ENCODE measurements at regions not wholly inside any gene's neighbourhood (a gene's known extent, or its start where the extent isn't known, plus 50 kb on each side); places are given as distances from the start of the nearest gene placed in this dataset.
A peak's percentile ranks its signal among the peaks of the same experiment; 100 is the strongest.

GRCh38 chr4:100880011-100880410 lies 362.2 kb upstream of the EMCN start:
- POLR2A ChIA-PET: no interaction called here
- Histone ChIP-seq H3K9me2 (ENCODE audit: insufficient read depth) (no peaks in the 10 kb centered on the region), H3K4me3 (replicated peaks in 1 of 2; ENCODE audit: low read depth in 1 of 2, low read length in 2 of 2) (no peak overlapping the region), H3K27ac (ENCODE audit: low read depth, low read length) (no peak overlapping the region), H4K20me1 (ENCODE audit: insufficient read depth) (no peaks in the 10 kb centered on the region), H3K79me2 (ENCODE audit: insufficient read depth, low read length) (no peaks in the 10 kb centered on the region), H3K4me2 (ENCODE audit: low read length) (no peak overlapping the region), H3K9me3 (ENCODE audit: control insufficient read depth in 1 of 2, insufficient read depth in 1 of 2, low read depth in 1 of 2, low read length in 2 of 2) (no peaks in the 10 kb centered on the region), H3K9ac (ENCODE audit: low read length) (no peak overlapping the region), H2AFZ (ENCODE audit: low read depth, low read length, poor library complexity, severe bottlenecking) (peak overlapping the region; percentile 26), H3K27me3 (ENCODE audit: insufficient read depth, low read length) (no peaks in the 10 kb centered on the region), H3K36me3 (ENCODE audit: control insufficient read depth in 1 of 2, insufficient read depth in 2 of 2, low read length in 2 of 2) (no peaks in the 10 kb centered on the region), H3K4me1 (ENCODE audit: control insufficient read depth in 1 of 2, insufficient read depth in 2 of 2, low read length in 2 of 2) (no peaks in the 10 kb centered on the region)
- intact Hi-C loops (cut with micrococcal nuclease): no loop called here
- TF ChIP-seq ZBTB33 (IDR thresholded peaks at IDR 0.05; ENCODE audit: extremely low read depth, insufficient replicate concordance, low read length): no peak
- no peak for TF ChIP-seq SRF (IDR thresholded peaks at IDR 0.05; ENCODE audit: low read depth)
- TF ChIP-seq POLR2A (IDR thresholded peaks at IDR 0.05; ENCODE audit: borderline replicate concordance, extremely low read depth, insufficient read depth, insufficient read length): no peak
- no peak for TF ChIP-seq ZNF274 (IDR thresholded peaks at IDR 0.05; ENCODE audit: low read depth, low read length)
- no peak for TF ChIP-seq EZH2 (IDR thresholded peaks at IDR 0.05)
- TF ChIP-seq SIN3A (IDR thresholded peaks at IDR 0.05; ENCODE audit: low read depth): no peak
- no peak for TF ChIP-seq SP1 (IDR thresholded peaks at IDR 0.05; ENCODE audit: low read depth)
- no peak for TF ChIP-seq REST (IDR thresholded peaks at IDR 0.05; ENCODE audit: low read depth)
- TF ChIP-seq TCF7L2 (IDR thresholded peaks at IDR 0.05; ENCODE audit: borderline replicate concordance, extremely low read depth, insufficient read depth, insufficient read length): no peak
- no peak for TF ChIP-seq MAX (IDR thresholded peaks at IDR 0.05)
- no peak for TF ChIP-seq CTCF (IDR thresholded peaks at IDR 0.05 in 2 of 3, conservative IDR thresholded peaks at IDR 0.05 in 1 of 3; ENCODE audit: borderline replicate concordance in 1 of 3, insufficient read depth in 1 of 3, low read depth in 2 of 3, low read length in 2 of 3)
- TF ChIP-seq FOSL1 (IDR thresholded peaks at IDR 0.05; ENCODE audit: low read depth): no peak
- TF ChIP-seq JUND (IDR thresholded peaks at IDR 0.05): no peak
- RAD21 ChIA-PET (ENCODE audit: low non-redundant PET in 1 of 2, low total read pairs in 2 of 2, uncharacterized antibody in 2 of 2, unreplicated experiment in 2 of 2): no interaction called here
- no peak for ATAC-seq
- no TSS peak for BruUV-seq (replicated peaks)
- DNase-seq (ENCODE audit: low read depth, low spot score): no peak
- CTCF ChIA-PET: no interaction called here
